ENCODE measurements at regions not wholly inside any gene's neighbourhood (a gene's known extent, or its start where the extent isn't known, plus 50 kb on each side); places are given as distances from the start of the nearest gene placed in this dataset.
"Not testable (repeated sequence)": the region's sequence is repeated elsewhere in the genome, so short reads cannot be mapped to it uniquely, and the experiment has no call there.

- no peak for DNase-seq
These were observed 262.7 kb downstream of the DEPDC1B start for GRCh38 chr5:60437308-60437707.

- no peak for DNase-seq
These were observed 263.4 kb downstream of the DEPDC1B start for GRCh38 chr5:60436518-60436917.

DNA sequence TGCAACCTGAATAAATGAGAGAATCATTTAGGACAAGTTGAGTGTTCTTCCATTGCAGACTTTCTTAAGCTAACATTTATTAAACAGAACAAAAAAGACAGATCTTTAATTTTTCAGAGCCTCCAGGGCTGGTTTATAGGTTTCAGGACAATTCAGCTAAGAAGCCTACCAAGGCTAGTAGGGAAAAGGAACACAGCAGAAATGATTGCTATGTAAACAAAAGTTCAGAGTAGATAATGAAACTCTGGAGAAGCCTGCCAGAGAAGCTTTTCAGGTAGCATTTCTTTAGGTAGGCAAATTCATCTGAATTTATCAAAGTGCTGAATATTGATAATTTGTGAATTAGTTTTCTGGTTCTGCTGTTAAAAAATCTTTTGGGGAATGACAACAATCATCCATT is 264.2 kb downstream of the DEPDC1B start:
- DNase-seq = no peak

- not testable (repeated sequence) for DNase-seq
These were observed 273.8 kb downstream of the DEPDC1B start for GRCh38 chr5:60426189-60426588.

DNA sequence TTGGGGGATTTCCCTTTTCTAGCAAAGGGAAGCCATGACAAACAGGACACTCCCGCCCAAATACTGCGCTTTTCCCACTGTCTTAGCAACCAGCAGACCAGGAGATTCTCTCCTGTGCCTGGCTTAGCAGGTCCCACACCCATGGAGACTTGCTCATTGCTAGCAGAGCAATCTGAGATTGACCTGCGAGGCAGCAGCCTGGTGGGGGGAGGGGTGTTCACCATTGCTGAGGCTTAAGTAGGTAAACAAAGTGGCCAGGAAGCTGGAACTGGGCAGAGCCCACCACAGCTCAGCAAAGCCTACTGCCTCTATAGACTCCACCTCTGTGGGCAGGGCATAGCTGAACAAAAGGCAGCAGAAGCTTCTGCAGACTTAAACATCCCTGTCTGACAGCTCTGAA is 279.2 kb downstream of the DEPDC1B start:
- DNase-seq = not testable (repeated sequence)

DNA sequence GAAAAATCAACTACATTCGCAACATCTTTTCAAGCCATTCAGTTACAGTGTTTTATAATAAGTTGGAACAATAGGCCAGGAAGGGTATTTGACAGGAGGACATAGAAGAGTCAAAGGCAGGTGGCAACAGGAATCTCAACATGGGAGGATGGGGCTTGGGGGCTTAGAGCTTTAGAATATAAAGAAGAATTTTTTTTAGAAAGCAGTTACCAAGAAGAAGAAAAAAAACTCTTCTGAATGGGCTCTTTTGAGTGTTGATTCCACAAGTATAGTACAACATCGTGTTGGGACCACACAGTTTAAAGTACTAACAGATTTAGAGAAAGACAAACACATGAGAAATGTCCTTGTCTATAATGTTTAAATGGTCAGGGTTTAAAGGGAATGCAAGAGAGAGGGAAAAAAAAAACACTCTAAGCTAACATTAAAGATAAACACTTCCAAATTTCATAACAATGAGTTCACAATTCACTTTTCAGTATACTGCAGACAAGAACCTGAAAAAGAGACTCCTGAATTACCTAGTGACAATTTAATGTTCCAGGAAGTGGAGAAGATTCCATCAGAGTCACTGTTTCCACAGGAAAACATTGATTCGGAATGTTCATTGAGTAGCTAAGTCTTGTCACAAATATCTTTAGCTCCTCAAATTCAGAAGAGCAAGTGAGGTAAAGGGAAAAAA is 282.3 kb downstream of the DEPDC1B start:
- no peak for DNase-seq

DNA sequence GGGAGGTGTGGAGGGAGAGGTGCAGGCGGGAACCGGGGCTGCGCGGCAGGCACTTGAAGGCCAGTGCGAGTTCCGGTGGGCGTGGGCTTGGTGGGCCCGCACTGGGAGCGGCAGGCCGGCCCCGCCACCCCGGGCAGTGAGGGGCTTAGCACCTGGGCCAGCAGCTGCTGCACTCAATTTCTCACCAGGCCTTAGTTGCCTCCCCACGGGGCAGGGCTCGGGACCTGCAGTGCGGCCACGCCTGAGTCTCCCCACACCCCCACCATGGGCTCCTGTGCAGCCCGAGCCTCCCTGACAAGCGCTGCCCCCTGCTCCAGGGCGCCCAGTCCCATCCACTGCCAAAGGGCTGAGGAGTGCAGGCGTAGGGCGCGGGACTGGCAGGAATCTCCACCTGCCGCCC is 284.5 kb downstream of the DEPDC1B start:
- no peak for DNase-seq

DNA sequence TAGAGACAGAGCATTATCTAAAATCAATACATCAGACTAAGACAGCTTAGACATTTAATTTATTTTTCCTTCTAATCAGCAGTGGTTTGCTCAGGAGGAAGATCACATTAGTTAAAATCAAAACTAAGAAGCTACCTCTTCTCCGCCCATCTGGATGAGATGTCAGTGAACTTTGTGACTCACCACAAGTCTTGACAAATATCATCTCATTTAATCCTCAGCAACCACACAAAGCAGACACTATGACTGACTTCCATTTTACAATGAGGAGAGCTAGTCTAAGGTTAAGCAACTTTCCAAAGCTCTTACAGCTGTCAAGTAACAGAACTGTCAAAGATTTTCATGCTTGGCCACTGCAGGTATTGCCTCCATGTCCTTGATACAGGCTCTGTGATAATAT is 289.5 kb downstream of the DEPDC1B start:
- DNase-seq = no peak

DNA sequence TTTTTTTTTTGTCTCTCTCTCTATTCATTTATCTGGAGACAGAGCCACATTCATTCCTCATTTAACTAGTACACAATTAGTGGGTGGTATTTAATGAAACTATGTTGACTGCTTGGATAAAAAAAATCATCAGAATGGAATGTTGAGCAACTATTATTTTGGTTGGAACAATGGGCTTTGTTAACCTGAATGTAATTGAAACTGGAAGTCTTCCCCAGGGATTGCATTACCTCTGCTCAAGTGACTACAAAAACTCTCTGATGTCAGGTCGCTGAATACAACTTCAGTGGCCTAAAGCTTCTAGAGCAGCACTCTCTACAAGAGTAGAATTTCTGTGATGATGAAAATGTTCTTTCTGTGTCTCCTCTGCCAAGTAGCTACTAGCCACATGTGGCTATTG is 295.8 kb downstream of the DEPDC1B start:
- no peak for DNase-seq

DNA sequence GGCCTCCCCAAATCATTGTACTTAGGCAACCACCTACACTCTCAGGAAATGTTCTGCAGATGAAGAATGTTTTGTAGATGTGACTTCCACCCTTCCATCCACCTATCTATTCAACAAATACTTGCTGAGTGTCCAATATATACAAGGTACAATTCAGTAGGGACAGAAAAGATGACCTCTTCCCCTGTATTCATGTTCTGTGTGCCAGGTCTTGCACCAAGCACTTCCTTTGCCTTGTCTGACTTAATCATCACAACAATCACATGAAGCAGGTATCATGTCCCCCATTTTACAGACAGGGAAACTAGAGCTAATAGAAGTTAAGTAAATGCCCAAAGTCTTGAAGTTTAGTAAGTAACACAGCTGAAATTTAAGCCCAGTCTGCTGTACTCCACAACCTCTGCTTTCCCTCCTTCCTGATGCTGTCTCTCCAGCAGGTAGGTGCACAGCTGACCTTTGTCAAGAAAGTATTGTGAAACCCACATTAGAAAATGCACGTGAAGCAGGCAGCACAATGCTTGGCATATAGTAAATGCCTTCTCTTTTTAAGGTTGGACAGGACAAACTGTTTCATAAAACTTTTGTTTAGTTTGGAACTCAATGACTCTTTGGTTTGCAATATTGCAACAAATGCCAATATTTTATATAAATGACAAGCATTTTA is 296.5 kb downstream of the DEPDC1B start:
- no peak for DNase-seq

GRCh38 chr5:60402161-60402785 is 297.7 kb downstream of the DEPDC1B start:
- DNase-seq = no peak

GRCh38 chr5:60401526-60401925 is 298.4 kb downstream of the DEPDC1B start:
- DNase-seq = no peak

GRCh38 chr5:60399507-60399906 is 300.5 kb downstream of the DEPDC1B start:
- no peak for DNase-seq

- DNase-seq = no peak
These were observed 304.1 kb downstream of the DEPDC1B start for GRCh38 chr5:60395712-60396329.

GRCh38 chr5:60387051-60387440 is 312.9 kb downstream of the DEPDC1B start:
- no peak for DNase-seq

DNA sequence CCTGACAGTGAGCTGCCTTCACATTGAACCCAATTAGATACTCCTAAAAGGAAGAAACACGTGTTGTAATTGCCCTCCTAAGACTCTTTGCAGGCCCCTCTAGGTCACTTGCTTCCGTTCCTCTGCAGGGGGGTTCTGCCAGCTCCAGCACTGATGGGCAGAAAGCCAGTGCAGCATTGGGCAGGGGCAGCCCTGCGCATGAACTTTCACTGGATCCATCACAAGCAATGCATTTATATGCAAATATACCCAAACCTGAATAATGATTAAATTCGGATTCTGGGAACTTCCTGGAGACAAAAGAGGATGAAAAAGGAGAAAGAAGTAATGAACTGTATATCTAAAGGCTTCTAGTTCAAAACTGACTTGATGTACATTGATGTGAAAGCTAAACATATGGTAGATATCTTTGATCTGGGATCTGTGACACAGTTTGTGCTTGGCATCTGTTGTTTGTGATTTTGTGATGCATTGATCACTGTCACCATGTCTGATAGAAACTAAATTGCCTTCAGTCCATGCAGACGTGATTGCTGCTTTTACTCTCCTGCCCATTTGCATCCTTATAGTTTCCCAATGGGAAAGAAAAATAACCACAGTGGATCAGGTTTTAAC is 313.4 kb downstream of the DEPDC1B start:
- DNase-seq = no peak

- peak; percentile 0 for DNase-seq
These were observed 317.2 kb downstream of the DEPDC1B start for GRCh38 chr5:60382716-60383115.

- DNase-seq = no peak
These were observed 320.1 kb downstream of the DEPDC1B start for GRCh38 chr5:60379907-60380306.

- DNase-seq = no peak
These were observed 322.1 kb downstream of the DEPDC1B start for GRCh38 chr5:60377826-60378225.

DNA sequence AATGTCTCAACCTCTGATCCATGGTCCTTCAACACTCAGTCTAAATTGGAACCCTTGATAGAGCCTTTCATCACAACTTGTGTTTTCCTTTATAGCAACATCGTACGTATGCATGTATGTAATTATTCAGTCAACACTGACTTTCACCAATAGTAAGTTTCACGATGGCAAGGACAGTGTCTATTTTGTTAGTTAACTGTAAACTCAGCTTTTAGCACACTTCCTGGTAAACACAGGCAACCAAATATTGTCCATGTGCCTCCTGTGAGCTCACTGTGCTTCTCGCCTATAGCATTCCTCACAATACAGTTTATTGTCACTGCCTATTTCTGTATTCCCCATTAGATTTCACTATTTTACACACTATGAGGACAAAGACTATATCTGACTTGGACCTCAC is 323.1 kb downstream of the DEPDC1B start:
- no peak for DNase-seq

GRCh38 chr5:60374409-60374808 is 325.6 kb downstream of the DEPDC1B start:
- no peak for DNase-seq

DNA sequence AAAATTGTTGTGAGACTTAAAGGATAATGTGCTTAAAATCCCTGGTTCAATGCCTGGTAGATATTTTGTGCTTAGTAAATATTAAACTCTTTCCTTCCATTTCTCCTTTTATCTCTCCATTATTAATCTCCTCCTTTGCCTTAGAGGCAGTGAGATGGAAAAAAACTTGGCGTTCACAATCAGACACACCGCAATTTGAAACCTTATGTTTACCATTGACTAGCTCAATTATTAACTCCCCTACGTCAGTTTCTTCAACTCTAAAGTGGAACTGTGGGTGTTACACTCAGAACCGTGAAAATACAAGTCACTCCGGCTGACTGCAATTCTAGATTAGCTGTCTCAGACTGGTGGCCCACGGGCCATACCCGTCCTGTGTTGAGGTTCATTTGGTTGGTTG is 327.2 kb downstream of the DEPDC1B start:
- DNase-seq = no peak

DNA sequence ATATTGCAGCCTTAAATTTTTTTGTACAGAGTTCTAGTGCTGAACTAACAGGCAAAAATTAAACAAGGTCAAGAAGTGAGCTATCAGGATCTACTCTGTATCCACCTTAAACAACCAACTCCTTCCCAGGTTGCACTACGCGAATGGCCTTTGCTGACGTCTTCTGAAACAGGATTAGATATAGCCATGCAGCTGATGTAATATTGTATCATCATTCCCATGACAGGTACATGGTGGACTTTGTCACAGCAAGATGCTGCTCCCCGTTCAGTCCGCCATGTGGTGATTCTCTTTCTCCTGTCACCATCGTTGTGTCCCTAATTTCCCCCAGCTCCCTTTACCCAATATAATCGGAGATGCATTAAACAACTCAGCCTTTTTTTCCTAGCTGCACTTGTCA is 328.9 kb downstream of the DEPDC1B start:
- DNase-seq = no peak

DNA sequence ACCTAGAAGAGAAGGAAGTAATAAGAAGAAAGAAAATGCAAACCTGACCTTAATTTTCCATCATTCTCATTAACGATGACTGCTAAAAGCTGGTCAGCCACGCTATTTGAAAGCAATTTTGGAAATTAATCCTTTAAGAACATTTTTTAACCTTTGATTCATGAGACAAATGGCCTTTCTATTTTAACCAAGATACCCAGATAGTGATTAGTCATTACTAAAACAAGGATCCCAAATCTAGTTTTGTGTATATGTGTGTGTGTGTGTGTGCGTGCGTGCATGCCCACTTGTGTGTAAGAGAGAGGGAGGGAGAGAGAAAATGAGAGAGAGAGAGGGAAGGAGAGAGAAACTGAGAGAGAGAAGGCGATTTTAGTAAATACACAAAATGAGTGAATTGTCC is 329.5 kb downstream of the DEPDC1B start:
- no peak for DNase-seq

Measured in activated CD4-positive, alpha-beta T cell treated with anti-CD3 and anti-CD28 coated beads, Interleukin-10, Interleukin-2, amounts not matched to agents 100 ng/mL and 50 ng/mL, durations not matched to agents 16 hours and 8 hours (primary cell).